Neural cell (in vitro differentiated cells): ENCODE measurements at regions not wholly inside any gene's neighbourhood (a gene's known extent, or its start where the extent isn't known, plus 50 kb on each side); places are given as distances from the start of the nearest gene placed in this dataset.

Experiments used
- H2AFZ ChIP-seq: fragments of 200-600, 300-800 bp; sonication (generic), shearing (Covaris generic); 2 replicates; pipeline ENCODE4 v1.6.0; 2014; ENCODE audit warnings: low read depth, mild to moderate bottlenecking, antibody characterized with exemption, low read length, moderate library complexity
- H3F3A ChIP-seq: fragments of 200-600 bp; shearing (Covaris generic); 2 replicates; pipeline ENCODE4 v1.6.1; 2016; ENCODE audit warnings: mild to moderate bottlenecking, moderate library complexity, mixed read lengths, antibody characterized with exemption, low read length; ENCODE audit not compliant: insufficient read depth, poor library complexity, severe bottlenecking
- H3K27ac ChIP-seq: fragments of 200-600, 300-800 bp; sonication (generic), shearing (Covaris generic); 2 replicates; pipeline ENCODE4 v1.5.1; 2014; ENCODE audit warnings: mild to moderate bottlenecking, low read length, moderate library complexity
- H3K27me3 ChIP-seq: fragments of 300-800, 200-600 bp; sonication (generic), shearing (Covaris generic); 2 replicates; pipeline ENCODE4 v1.6.0; 2014; ENCODE audit warnings: mild to moderate bottlenecking, low read depth, low read length, moderate library complexity; ENCODE audit not compliant: insufficient read depth
- H3K36me3 ChIP-seq: fragments of 300-800, 200-600 bp; sonication (generic), shearing (Covaris generic); 2 replicates; pipeline ENCODE4 v1.5.1; 2014; ENCODE audit warnings: mild to moderate bottlenecking, antibody characterized with exemption, low read length, moderate library complexity; ENCODE audit not compliant: insufficient read depth
- H3K4me2 ChIP-seq: fragments of 300-800, 200-600 bp; sonication (generic), shearing (Covaris generic); 2 replicates; pipeline ENCODE4 v1.6.0; 2014; ENCODE audit warnings: mild to moderate bottlenecking, low read length
- H3K4me3 ChIP-seq: fragments of 300-800, 200-600 bp; sonication (generic), shearing (Covaris generic); 2 replicates; pipeline ENCODE4 v1.5.1; 2014; ENCODE audit warnings: mild to moderate bottlenecking, low read length, moderate library complexity
- H3K79me2 ChIP-seq: fragments of 200-600 bp; shearing (Covaris generic); replicated peaks from 2 replicates; pipeline ENCODE4 v1.6.0; 2014; ENCODE audit warnings: mild to moderate bottlenecking, low read length, moderate library complexity; ENCODE audit not compliant: insufficient read depth
- H3K9ac ChIP-seq: fragments of 300-800, 200-600 bp; sonication (generic), shearing (Covaris generic); 2 replicates; pipeline ENCODE4 v1.6.1; 2016; ENCODE audit warnings: mild to moderate bottlenecking, low read length, mixed read lengths
- H3K9me2 ChIP-seq: fragments of 200-600 bp; shearing (Covaris generic); 2 replicates; pipeline ENCODE4 v1.6.1; 2016; ENCODE audit warnings: mild to moderate bottlenecking, low read length, mixed read lengths; ENCODE audit not compliant: insufficient read depth
- H3K9me3 ChIP-seq: fragments of 200-600, 300-800 bp; sonication (generic), shearing (Covaris generic); 2 replicates; pipeline ENCODE4 v1.6.1; 2016; ENCODE audit warnings: mild to moderate bottlenecking, mixed run types, low read length, moderate library complexity, mixed read lengths
- H4K20me1 ChIP-seq: fragments of 200-600 bp; shearing (Covaris generic); 2 replicates; pipeline ENCODE4 v1.6.1; 2016; ENCODE audit warnings: mild to moderate bottlenecking, mixed run types; ENCODE audit not compliant: insufficient read depth
- EP300 ChIP-seq: fragments of 450-650 bp; conservative IDR thresholded peaks from 2 replicates; pipeline ENCODE4 v1.6.1; 2014; ENCODE audit warnings: antibody characterized with exemption, mild to moderate bottlenecking, moderate library complexity; ENCODE audit not compliant: poor library complexity, severe bottlenecking
- EZH2 ChIP-seq: fragments of 200-600, 300-800 bp; shearing (Covaris generic), sonication (generic); IDR thresholded peaks from 2 replicates; pipeline ENCODE4 v1.6.1; 2014; ENCODE audit warnings: antibody characterized with exemption, low read length, borderline replicate concordance, mild to moderate bottlenecking; ENCODE audit not compliant: insufficient read depth, poor library complexity, severe bottlenecking
- MXI1 ChIP-seq: fragments of 450-650 bp; conservative IDR thresholded peaks from 2 replicates; pipeline ENCODE4 v1.6.1; 2014; ENCODE audit warnings: antibody characterized with exemption, mild to moderate bottlenecking; ENCODE audit not compliant: poor library complexity, severe bottlenecking
- POLR2AphosphoS5 ChIP-seq: IDR thresholded peaks from 2 replicates; pipeline ENCODE4 v1.6.1; 2012
- RAD21 ChIP-seq: fragments of 450-650 bp; conservative IDR thresholded peaks from 2 replicates; pipeline ENCODE4 v1.6.1; 2014; ENCODE audit warnings: antibody characterized with exemption, mild to moderate bottlenecking, moderate library complexity
- REST ChIP-seq: IDR thresholded peaks from 2 replicates; pipeline ENCODE4 v1.6.1; 2012; ENCODE audit warnings: borderline replicate concordance
- SMC3 ChIP-seq: fragments of 450-650 bp; conservative IDR thresholded peaks from 2 replicates; pipeline ENCODE4 v1.6.1; 2014; ENCODE audit warnings: antibody characterized with exemption, mild to moderate bottlenecking, moderate library complexity; ENCODE audit not compliant: poor library complexity
- TAF1 ChIP-seq: IDR thresholded peaks from 2 replicates; pipeline ENCODE4 v1.6.1; 2012; ENCODE audit warnings: low read depth
- TF ChIP-seq, protein P1 (sequence below): fragments of 450-650 bp; IDR thresholded peaks from 2 replicates; pipeline ENCODE4 v1.5.1; 2014; ENCODE audit warnings: antibody characterized with exemption, mild to moderate bottlenecking, moderate library complexity; ENCODE audit not compliant: poor library complexity, severe bottlenecking

- TF ChIP-seq MXI1, result no peak
- TF ChIP-seq EP300, result no peak
- TF ChIP-seq TAF1, result no peak
These were observed 502.3 kb downstream of the EIPR1 start (continued) for GRCh38 chr2:2875296-2875695.

DNA sequence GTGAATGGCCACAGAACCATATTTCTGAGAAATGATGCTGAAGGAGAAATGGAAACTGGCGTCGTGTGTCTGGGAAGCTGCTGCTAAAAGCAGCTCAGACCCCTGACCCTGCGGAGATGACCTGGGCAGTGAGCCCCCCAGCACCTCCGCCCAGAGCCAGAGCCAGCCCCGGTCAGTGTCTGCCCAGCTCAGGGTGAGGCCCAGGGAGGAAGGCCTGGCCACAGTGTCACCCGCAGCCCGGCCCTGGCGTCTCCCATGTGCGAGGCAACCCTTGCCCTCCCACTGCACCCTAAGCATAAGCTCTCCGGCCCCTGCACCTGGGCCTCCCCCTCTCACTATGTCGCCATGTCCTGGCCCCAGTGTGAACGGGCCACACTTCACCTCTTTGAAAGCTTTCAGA lies 502.8 kb downstream of the EIPR1 start:
- peak overlapping the region; percentile 74 for H3K9ac ChIP-seq
- H2AFZ ChIP-seq, result no peak overlapping the region
- H3K4me3 ChIP-seq, result no peak overlapping the region
- no peaks in the 10 kb centered on the region for H3K36me3 ChIP-seq
- no peak for TF ChIP-seq RAD21
- no peak for TF ChIP-seq SMC3
- TF ChIP-seq TAF1, result no peak
- no peak for TF ChIP-seq POLR2AphosphoS5
- TF ChIP-seq EZH2, result no peak
- no peak for TF ChIP-seq MXI1
- TF ChIP-seq, protein P1, sequence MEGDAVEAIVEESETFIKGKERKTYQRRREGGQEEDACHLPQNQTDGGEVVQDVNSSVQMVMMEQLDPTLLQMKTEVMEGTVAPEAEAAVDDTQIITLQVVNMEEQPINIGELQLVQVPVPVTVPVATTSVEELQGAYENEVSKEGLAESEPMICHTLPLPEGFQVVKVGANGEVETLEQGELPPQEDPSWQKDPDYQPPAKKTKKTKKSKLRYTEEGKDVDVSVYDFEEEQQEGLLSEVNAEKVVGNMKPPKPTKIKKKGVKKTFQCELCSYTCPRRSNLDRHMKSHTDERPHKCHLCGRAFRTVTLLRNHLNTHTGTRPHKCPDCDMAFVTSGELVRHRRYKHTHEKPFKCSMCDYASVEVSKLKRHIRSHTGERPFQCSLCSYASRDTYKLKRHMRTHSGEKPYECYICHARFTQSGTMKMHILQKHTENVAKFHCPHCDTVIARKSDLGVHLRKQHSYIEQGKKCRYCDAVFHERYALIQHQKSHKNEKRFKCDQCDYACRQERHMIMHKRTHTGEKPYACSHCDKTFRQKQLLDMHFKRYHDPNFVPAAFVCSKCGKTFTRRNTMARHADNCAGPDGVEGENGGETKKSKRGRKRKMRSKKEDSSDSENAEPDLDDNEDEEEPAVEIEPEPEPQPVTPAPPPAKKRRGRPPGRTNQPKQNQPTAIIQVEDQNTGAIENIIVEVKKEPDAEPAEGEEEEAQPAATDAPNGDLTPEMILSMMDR, result no peak
- no peak for TF ChIP-seq EP300
- no peak for TF ChIP-seq REST
- H3K9me2 ChIP-seq, result no peaks in the 10 kb centered on the region
- H3K27me3 ChIP-seq, result no peaks in the 10 kb centered on the region
- H3K79me2 ChIP-seq, result no peaks in the 10 kb centered on the region
- no peak overlapping the region for H3K4me2 ChIP-seq
- H3F3A ChIP-seq, result no peaks in the 10 kb centered on the region
- H3K9me3 ChIP-seq, result no peaks in the 10 kb centered on the region
- no peaks in the 10 kb centered on the region for H4K20me1 ChIP-seq
- peak overlapping the region; percentile 97 for H3K27ac ChIP-seq

DNA sequence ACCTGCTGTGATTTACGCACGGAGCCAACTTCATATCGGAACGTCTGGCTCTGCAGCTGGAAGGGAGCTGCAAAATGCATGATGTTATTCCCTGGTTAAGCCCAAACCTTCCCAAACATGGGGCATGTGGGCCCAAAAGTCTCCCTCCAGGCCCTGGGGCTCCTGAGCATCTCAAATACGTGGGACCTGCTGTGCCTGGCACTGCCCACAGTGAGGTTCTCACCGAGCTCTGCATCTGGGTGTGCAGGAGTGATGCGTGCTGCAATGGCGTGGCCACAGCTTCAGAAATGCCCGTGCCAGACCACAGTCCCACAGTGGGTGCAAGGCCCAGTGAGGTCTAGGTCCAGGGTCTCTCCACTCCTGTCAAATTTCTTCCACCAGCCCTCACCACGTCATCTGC lies 503.3 kb downstream of the EIPR1 start:
- no peaks in the 10 kb centered on the region for H3K9me2 ChIP-seq
- no peaks in the 10 kb centered on the region for H3K79me2 ChIP-seq
- H2AFZ ChIP-seq, result no peak overlapping the region
- no peaks in the 10 kb centered on the region for H3F3A ChIP-seq
- no peak for TF ChIP-seq EP300
- no peak for TF ChIP-seq TAF1
- TF ChIP-seq, protein P1, result no peak
- TF ChIP-seq MXI1, result no peak
- TF ChIP-seq EZH2, result no peak
- TF ChIP-seq RAD21, result no peak
- TF ChIP-seq POLR2AphosphoS5, result no peak
- TF ChIP-seq SMC3, result no peak
- no peak for TF ChIP-seq REST
- H3K9me3 ChIP-seq, result no peaks in the 10 kb centered on the region
- no peak overlapping the region for H3K4me3 ChIP-seq
- no peaks in the 10 kb centered on the region for H3K36me3 ChIP-seq
- no peak overlapping the region for H3K4me2 ChIP-seq
- H3K27ac ChIP-seq, result peak overlapping the region; percentile 97
- peak overlapping the region; percentile 74 for H3K9ac ChIP-seq
- H4K20me1 ChIP-seq, result no peaks in the 10 kb centered on the region
- no peaks in the 10 kb centered on the region for H3K27me3 ChIP-seq
